ENCODE measurements at regions not wholly inside any gene's neighbourhood (a gene's known extent, or its start where the extent isn't known, plus 50 kb on each side); places are given as distances from the start of the nearest gene placed in this dataset.
A peak's percentile ranks its signal among the peaks of the same experiment; 100 is the strongest.
"Not testable (repeated sequence)": the region's sequence is repeated elsewhere in the genome, so short reads cannot be mapped to it uniquely, and the experiment has no call there.

DNA sequence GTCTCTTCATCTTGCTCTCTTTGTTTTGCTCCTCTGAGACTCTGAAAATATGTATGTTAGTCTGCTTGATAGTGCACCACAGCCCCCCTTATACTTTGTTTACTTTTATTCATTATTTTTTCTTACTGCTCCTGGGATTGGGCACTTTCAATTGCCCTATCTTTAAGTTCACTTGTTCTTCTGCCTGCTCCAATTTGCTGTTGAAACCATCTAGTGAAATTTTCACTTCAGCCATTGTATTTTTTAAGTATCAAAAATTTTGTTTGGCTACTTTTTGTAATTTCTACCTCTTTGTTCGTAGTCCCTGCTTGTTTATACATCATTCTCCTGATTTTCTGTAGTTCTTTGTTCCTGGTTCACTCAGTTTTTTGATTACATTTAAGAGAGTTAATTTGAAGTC is 223.3 kb downstream of the SLC38A4 start:
- in situ Hi-C loops (cut with HindIII; ENCODE audit: low sequenced_read_pairs), result no loop called here
- no peak overlapping the region for H3K4me3 ChIP-seq (ENCODE audit: low read depth, low read length)
- TF ChIP-seq, protein P1, sequence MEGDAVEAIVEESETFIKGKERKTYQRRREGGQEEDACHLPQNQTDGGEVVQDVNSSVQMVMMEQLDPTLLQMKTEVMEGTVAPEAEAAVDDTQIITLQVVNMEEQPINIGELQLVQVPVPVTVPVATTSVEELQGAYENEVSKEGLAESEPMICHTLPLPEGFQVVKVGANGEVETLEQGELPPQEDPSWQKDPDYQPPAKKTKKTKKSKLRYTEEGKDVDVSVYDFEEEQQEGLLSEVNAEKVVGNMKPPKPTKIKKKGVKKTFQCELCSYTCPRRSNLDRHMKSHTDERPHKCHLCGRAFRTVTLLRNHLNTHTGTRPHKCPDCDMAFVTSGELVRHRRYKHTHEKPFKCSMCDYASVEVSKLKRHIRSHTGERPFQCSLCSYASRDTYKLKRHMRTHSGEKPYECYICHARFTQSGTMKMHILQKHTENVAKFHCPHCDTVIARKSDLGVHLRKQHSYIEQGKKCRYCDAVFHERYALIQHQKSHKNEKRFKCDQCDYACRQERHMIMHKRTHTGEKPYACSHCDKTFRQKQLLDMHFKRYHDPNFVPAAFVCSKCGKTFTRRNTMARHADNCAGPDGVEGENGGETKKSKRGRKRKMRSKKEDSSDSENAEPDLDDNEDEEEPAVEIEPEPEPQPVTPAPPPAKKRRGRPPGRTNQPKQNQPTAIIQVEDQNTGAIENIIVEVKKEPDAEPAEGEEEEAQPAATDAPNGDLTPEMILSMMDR (IDR thresholded peaks at IDR 0.05; ENCODE audit: low read depth, low read length, missing control alignments), result no peak
- no peak for DNase-seq (ENCODE audit: low read depth)

DNA sequence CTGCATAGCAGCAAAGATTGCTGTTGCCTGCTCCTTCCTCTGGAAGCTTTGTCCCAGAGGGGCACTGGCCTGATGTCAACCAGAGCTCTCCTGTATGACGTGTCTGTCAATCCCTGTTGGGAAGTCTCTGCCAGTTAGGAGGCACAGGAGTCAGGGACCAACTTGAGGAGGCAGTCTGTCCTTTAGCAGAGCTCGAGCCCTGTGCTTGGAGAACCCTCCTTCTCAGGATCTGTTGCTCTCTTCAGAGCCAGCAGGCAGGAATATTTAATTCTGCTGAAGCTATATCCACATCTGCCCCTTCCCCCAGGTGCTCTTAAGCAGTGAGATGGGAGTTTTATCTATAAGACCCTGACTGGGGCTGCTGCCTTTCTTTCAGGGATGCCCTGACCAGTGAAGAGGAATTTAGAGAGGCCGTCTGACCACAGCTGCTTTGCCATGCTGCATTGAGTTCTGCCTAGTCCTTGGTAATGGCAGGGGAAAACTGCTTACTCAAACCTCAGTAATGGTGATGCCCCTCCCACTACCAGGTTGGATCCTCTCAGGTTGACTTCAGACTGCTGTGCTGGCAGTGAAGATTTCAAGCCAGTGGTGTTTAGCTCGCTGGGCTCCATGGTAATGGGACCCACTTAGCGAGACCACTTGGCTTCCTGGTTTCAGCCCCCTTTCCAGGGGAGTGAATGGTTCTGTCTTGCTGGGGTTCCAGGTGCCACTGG is 218.6 kb upstream of the SLC38A2 start:
- H3K4me3 ChIP-seq (ENCODE audit: low read depth, low read length), result no peak overlapping the region
- in situ Hi-C loops (cut with HindIII; ENCODE audit: low sequenced_read_pairs), result no loop called here
- DNase-seq (ENCODE audit: low read depth), result no peak
- TF ChIP-seq, protein P1 (IDR thresholded peaks at IDR 0.05; ENCODE audit: low read depth, low read length, missing control alignments), result no peak

DNA sequence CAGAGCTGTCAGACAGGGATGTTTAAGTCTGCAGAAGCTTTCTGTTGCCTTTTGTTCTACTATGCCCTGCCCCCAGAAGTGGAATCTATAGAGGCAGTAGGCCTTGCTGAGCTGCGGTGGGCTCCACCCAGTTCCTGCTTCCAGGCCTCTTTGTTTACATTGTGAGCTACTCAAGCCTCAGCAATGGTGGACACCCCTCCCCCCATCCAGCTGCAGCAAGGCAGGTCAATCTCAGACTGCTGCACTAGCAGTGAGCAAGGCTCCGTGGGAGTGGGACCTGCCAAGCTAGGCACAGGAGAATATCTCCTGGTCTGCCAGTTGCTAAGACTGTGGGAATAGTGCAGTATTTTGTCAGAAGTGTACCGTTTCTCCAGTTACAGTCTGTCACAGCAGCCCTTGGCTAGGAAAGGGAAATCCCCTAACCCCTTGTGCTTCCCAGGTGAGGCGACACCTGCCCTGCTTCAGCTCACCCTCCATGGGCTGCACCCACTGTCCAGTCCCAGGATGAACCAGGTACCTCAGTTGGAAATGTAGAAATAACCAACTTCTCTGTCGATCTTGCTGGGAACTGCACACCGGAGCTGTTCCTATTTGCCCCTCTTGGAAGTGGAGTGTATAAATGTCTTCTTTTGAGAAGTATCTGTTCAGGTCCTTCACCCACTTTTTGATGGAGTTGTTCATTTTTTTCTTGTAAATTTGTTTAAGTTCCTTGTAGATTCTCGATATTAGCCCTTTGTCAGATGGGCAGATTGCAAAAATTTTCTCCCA is 213.5 kb upstream of the SLC38A2 start:
- DNase-seq (ENCODE audit: low read depth), result peak; percentile 16
- TF ChIP-seq, protein P1 (IDR thresholded peaks at IDR 0.05; ENCODE audit: low read depth, low read length, missing control alignments), result no peak
- no peak overlapping the region for H3K4me3 ChIP-seq (ENCODE audit: low read depth, low read length)
- in situ Hi-C loops (cut with HindIII; ENCODE audit: low sequenced_read_pairs), result no loop called here

DNA sequence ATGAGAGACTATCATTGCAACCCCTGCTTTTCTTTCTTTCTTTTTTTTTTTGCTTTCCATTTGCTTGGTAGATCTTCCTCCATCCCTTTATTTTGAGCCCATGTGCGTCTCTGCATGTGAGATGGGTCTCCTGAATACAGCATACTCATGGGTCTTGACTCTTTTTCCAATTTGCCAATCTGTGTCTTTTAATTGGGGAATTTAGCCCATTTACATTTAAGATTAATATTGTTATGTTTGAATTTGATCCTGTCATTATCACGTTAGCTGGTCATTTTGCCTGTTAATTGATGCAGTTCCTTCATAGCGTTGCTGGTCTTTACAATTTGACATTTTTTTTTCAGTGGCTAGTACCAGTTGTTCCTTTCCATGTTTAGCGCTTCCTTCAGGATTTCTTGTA is 211.5 kb upstream of the SLC38A2 start:
- in situ Hi-C loops (cut with HindIII; ENCODE audit: low sequenced_read_pairs); DNase-seq (ENCODE audit: low read depth): not testable (repeated sequence)

DNA sequence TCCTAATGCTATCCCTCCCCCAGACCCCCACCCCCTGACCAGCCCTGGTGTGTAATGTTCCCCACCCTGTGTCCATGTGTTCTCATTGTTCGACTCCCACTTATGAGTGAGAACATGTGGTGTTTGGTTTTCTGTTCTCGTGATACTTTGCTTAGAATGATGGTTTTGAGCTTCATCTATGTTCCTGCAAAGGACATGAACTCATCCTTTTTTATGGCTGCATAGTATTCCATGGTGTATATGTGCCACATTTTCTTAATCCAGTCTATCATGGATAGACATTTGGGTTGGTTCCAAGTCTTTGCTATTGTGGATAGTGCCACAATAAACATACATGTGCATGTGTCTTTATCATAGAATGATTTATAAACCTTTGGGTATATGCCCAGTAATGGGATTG is 209.4 kb upstream of the SLC38A2 start:
- in situ Hi-C loops (cut with HindIII; ENCODE audit: low sequenced_read_pairs); DNase-seq (ENCODE audit: low read depth): not testable (repeated sequence)

More for the DNA sequence above, 211.5 kb upstream of the SLC38A2 start:
- not testable (repeated sequence) for H3K4me3 ChIP-seq (ENCODE audit: low read depth, low read length)

DNA sequence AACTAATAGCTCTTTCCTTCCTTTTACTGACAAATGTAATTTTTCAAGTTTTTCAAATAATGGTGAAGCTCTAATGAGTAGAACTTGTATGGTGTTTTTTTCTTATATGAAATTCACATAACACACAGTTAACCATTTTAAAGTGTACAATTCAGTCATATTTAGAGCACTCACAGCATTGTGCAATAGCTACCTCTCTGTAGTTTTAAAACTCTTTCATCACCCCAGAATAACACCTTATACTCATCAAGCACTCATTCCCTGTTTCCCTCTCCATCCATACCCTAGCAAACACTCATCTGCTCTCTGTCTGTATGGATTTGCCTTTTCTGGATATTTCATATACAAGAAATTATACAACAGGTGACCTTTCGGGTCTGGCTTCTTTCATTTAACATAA is 207.9 kb upstream of the SLC38A2 start:
- H3K4me3 ChIP-seq (ENCODE audit: low read depth, low read length), result no peak overlapping the region
- no peak for DNase-seq (ENCODE audit: low read depth)
- in situ Hi-C loops (cut with HindIII; ENCODE audit: low sequenced_read_pairs), result no loop called here
- TF ChIP-seq, protein P1 (IDR thresholded peaks at IDR 0.05; ENCODE audit: low read depth, low read length, missing control alignments), result no peak

More for the DNA sequence above, 209.4 kb upstream of the SLC38A2 start:
- not testable (repeated sequence) for H3K4me3 ChIP-seq (ENCODE audit: low read depth, low read length)

DNA sequence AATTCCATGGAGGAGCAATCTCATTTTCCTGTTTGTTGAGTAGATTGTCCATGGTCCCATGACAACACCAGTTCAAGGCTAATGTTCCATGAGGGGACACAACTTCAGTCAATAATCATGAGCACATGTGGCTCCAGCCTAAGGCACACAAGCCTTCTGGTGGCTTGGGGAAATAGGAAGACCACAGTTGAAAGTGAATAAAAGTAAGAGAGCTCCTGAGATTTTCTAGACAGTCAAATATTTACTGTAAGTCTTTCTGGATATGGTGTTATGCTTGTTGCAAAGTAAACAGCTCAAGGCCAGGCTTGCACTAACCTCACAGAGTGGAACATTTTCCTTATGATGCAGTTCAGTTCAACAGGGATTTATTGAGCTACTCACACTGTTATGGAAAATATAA is 206.9 kb upstream of the SLC38A2 start:
- TF ChIP-seq, protein P1 (IDR thresholded peaks at IDR 0.05; ENCODE audit: low read depth, low read length, missing control alignments), result no peak
- no peak overlapping the region for H3K4me3 ChIP-seq (ENCODE audit: low read depth, low read length)
- DNase-seq (ENCODE audit: low read depth), result no peak
- in situ Hi-C loops (cut with HindIII; ENCODE audit: low sequenced_read_pairs), result no loop called here

Measured in astrocyte of the cerebellum (primary cell).